Activated naive CD4-positive, alpha-beta T cell treated with anti-CD3 and anti-CD28 coated beads, Interleukin-2, amount 10 ng/mL, durations not matched to agents 7 days and 5 days (primary cell): ENCODE measurements at regions not wholly inside any gene's neighbourhood (a gene's known extent, or its start where the extent isn't known, plus 50 kb on each side); places are given as distances from the start of the nearest gene placed in this dataset.
"Not testable (repeated sequence)": the region's sequence is repeated elsewhere in the genome, so short reads cannot be mapped to it uniquely, and the experiment has no call there.

ENCODE experiments used
- CTCF ChIA-PET: fragments of 350-600 bp; sonication (Branson Sonifier 250); formaldehyde crosslinking; loops from one replicate; lab custom pipeline; 2021; ENCODE audit warnings: antibody characterized with exemption; lab: Charles Lee
- DNase-seq: peaks from one replicate; pipeline ENCODE4 v3.0.0-alpha.2; 2020
- H3K27ac Mint-ChIP-seq: one replicate; pipeline ENCODE4 v1.8.0; 2021; ENCODE audit warnings: mild to moderate bottlenecking, moderate library complexity, mixed read lengths
- H3K27me3 Mint-ChIP-seq: one replicate; pipeline ENCODE4 v1.8.0; 2021; ENCODE audit warnings: mild to moderate bottlenecking, mixed read lengths
- H3K36me3 Mint-ChIP-seq: one replicate; pipeline ENCODE4 v1.8.0; 2021; ENCODE audit warnings: mixed read lengths
- H3K4me1 Mint-ChIP-seq: one replicate; pipeline ENCODE4 v1.8.0; 2021; ENCODE audit warnings: mixed read lengths
- H3K4me3 Mint-ChIP-seq: one replicate; pipeline ENCODE4 v1.8.0; 2021; ENCODE audit warnings: mild to moderate bottlenecking, moderate library complexity, mixed read lengths
- H3K9me3 Mint-ChIP-seq: one replicate; pipeline ENCODE4 v1.8.0; 2021; ENCODE audit warnings: mixed read lengths

DNA sequence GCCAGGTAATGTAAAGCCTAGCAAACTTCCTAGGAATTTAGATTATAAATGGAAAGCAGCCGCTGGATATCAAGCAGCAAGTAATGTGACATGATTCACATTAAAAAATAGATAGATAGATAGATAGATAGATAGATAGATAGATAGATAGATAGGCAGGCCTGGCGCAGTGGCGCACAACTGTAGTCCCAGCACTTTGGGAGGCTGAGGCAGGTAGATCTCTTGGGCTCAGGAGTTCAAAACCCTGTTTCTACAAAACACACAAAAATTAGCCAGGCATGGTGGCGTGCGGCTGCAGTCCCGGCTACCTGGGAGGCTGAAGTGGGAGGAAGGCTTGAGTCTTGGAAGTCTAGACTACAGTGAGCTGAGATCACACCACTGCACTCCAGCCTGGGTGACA is 236.9 kb downstream of the SLITRK6 start:
- Mint-ChIP-seq H3K36me3 (no peaks in the 10 kb centered on the region), H3K27me3 (no peaks in the 10 kb centered on the region), H3K4me3 (no peak overlapping the region), H3K4me1 (no peaks in the 10 kb centered on the region), H3K27ac (no peak overlapping the region), H3K9me3 (no peaks in the 10 kb centered on the region)
- CTCF ChIA-PET, result no interaction called here
- DNase-seq, result no peak

DNA sequence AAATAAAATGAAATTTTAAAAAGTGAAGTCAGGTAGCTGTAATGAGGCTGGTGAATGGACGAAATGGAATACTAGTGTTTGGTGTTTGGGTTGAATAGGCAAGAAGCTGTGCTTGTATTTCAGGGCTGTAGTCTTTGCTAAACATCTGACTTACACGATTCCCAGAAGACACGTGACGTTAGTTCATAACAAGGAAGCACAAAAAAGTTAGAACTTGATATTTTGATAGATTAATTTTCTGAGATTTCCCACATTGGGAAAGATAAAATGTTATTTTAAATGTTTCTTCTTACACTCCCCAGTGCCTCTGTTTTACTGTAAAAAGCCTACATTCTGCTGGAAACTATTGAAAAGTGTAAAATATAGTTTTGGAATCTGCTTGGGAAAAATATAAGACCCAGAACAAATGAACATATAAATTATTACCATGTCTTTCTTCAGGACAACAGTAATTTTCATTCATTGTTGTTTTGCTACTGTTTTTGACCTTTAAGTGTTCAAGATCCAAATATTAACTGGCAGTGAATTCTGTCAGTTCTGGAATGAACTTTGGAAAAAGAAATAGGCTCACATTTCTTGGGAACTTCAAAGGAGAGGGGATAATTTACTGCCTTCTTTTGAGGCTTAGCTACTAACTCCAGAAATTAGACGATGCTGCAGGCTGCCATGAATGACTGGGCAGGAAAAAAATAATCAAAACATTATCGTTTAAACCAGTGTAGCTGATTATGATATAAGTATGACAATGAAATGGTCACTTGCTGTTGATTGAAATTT is 241.3 kb downstream of the SLITRK6 start:
- DNase-seq, result no peak
- Mint-ChIP-seq H3K9me3 (no peaks in the 10 kb centered on the region), H3K27me3 (no peaks in the 10 kb centered on the region), H3K4me1 (no peaks in the 10 kb centered on the region), H3K36me3 (no peaks in the 10 kb centered on the region), H3K4me3 (no peak overlapping the region), H3K27ac (no peak overlapping the region)
- CTCF ChIA-PET, result no interaction called here

- Mint-ChIP-seq H3K36me3 (no peaks in the 10 kb centered on the region), H3K27ac (no peak overlapping the region), H3K4me1 (no peaks in the 10 kb centered on the region), H3K4me3 (no peak overlapping the region), H3K27me3 (no peaks in the 10 kb centered on the region), H3K9me3 (peaks cover 4% of the 10 kb centered on the region)
- no peak for DNase-seq
- CTCF ChIA-PET, result no interaction called here
Measured at GRCh38 chr13:85551012-85551411, 248.2 kb downstream of the SLITRK6 start.

- Mint-ChIP-seq H3K36me3 (no peaks in the 10 kb centered on the region), H3K4me1 (no peaks in the 10 kb centered on the region), H3K27ac (no peak overlapping the region), H3K4me3 (no peak overlapping the region), H3K9me3 (peaks cover 4% of the 10 kb centered on the region), H3K27me3 (no peaks in the 10 kb centered on the region)
- DNase-seq, result no peak
- CTCF ChIA-PET, result no interaction called here
Measured at GRCh38 chr13:85549819-85550218, 249.4 kb downstream of the SLITRK6 start.

DNA sequence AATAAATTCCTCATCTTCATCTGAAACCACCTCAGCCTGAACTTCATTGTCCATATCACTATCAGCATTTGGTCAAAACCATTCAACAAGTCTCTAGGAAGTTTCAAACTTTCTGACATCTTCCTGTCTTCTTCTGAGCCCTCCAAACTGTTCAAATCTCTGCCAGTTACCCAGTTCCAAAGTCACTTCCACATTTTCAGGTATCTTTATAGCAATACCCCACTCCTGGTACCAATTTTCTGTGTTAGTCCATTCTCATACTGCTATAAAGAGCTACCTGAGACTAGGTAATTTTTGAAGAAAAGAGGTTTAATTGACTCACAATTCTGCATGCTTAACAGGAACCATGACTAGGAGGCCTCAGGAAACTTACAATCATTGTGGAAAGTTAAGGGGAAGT is 250.4 kb downstream of the SLITRK6 start:
- H3K4me3 Mint-ChIP-seq, H3K36me3 Mint-ChIP-seq, CTCF ChIA-PET, H3K27me3 Mint-ChIP-seq, H3K27ac Mint-ChIP-seq, H3K9me3 Mint-ChIP-seq, DNase-seq, H3K4me1 Mint-ChIP-seq: not testable (repeated sequence)

DNA sequence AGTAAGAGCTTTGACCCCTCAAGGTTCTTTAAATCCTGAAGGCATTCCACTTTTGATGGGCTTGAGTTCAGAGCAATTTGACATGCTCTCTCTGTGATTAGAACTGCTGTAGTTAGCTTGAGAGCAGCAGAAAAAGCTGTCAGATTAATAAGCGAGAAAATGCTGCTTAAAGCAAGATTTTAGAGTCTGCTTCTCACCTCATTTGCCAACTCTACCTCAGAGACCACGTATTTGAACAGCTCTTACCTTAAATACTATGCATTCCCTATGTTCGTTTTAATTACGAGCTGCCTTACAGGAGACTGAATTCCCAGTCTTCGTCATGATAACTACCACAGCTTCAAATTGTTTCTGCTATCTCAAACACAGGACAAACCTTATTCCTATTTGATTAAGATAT is 253.4 kb downstream of the SLITRK6 start:
- H3K4me3 Mint-ChIP-seq, result no peak overlapping the region
- no peak overlapping the region for H3K27ac Mint-ChIP-seq
- no peak for DNase-seq
- H3K36me3 Mint-ChIP-seq, result no peaks in the 10 kb centered on the region
- H3K9me3 Mint-ChIP-seq, result peaks cover 4% of the 10 kb centered on the region
- CTCF ChIA-PET, result no interaction called here
- no peaks in the 10 kb centered on the region for H3K27me3 Mint-ChIP-seq
- H3K4me1 Mint-ChIP-seq, result peaks cover 8% of the 10 kb centered on the region

GRCh38 chr13:85544756-85545155 is 254.5 kb downstream of the SLITRK6 start:
- Mint-ChIP-seq H3K4me1 (peaks cover 8% of the 10 kb centered on the region), H3K27me3 (no peaks in the 10 kb centered on the region), H3K27ac (no peak overlapping the region), H3K4me3 (no peak overlapping the region), H3K36me3 (no peaks in the 10 kb centered on the region), H3K9me3 (peaks cover 4% of the 10 kb centered on the region)
- CTCF ChIA-PET, result no interaction called here
- no peak for DNase-seq

DNA sequence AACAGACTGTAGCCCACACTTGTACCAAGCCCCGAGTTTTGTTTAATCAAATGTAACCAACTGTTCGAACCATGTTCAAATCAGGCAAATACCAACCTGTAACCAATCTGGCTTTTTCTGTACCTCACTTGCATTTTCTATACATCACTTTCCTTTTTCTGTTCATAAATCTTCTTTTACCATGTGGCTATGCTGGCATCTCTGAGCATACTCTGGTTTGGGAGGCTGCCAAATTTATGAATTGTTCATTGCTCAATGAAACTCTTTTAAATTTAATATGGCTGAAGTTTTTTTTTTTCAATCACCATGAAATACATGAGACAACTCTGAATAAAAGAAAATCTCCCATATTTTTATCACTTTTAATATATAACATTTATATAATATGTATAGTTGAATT is 256.1 kb downstream of the SLITRK6 start:
- no peak for DNase-seq
- H3K27me3 Mint-ChIP-seq, result no peaks in the 10 kb centered on the region
- CTCF ChIA-PET, result no interaction called here

DNA sequence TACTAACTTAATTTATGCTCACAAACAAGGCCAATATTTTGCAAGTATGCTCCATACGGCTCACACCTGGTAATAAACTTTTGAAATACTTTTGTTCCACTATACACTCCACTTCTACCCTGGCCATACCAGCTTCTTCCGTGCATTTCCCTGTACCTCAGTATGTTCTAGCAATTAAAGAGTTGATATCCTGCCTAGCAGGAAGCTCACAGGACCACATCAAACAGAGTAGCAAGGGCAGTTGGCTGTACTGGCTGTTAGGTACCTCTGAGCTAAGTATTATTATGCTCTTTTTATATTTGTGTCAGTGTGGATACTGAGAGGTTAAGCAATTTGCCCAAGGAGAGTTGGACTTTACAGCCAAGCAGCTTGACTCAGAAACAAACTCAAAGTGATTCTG is 257.7 kb downstream of the SLITRK6 start:
- H3K4me3 Mint-ChIP-seq, result no peak overlapping the region
- no peak for DNase-seq
- peaks cover 8% of the 10 kb centered on the region for H3K4me1 Mint-ChIP-seq
- no peaks in the 10 kb centered on the region for H3K9me3 Mint-ChIP-seq
- H3K36me3 Mint-ChIP-seq, result no peaks in the 10 kb centered on the region
- no peaks in the 10 kb centered on the region for H3K27me3 Mint-ChIP-seq
- peak overlapping the region; percentile 55 for H3K27ac Mint-ChIP-seq
- CTCF ChIA-PET, result no interaction called here

More for the DNA sequence above, 256.1 kb downstream of the SLITRK6 start:
- H3K4me3 Mint-ChIP-seq, result no peak overlapping the region
- H3K36me3 Mint-ChIP-seq, result no peaks in the 10 kb centered on the region
- no peak overlapping the region for H3K27ac Mint-ChIP-seq
- no peaks in the 10 kb centered on the region for H3K9me3 Mint-ChIP-seq
- H3K4me1 Mint-ChIP-seq, result peaks cover 8% of the 10 kb centered on the region

DNA sequence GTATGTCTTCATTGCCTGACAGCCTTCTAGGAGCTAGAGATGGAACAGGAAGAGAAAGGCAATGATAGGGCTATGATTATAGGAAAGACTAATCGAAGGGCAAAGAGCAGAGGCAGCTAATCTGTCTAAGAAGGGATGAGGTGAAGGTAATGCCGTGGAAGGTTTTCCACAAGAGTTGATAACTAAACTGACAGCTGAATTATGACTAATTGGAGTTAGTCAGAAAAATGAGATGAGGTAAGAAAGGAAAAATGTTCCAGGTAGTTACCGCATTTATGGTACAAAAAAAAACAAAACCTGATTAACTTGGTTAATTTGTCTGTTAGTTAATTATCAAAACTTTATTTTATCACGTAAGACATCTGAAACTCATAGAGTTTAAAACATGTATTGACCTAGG is 260.3 kb downstream of the SLITRK6 start:
- Mint-ChIP-seq H3K27ac (no peak overlapping the region), H3K27me3 (no peaks in the 10 kb centered on the region), H3K4me1 (peaks cover 8% of the 10 kb centered on the region), H3K36me3 (no peaks in the 10 kb centered on the region), H3K9me3 (no peaks in the 10 kb centered on the region), H3K4me3 (no peak overlapping the region)
- no peak for DNase-seq
- CTCF ChIA-PET, result no interaction called here

DNA sequence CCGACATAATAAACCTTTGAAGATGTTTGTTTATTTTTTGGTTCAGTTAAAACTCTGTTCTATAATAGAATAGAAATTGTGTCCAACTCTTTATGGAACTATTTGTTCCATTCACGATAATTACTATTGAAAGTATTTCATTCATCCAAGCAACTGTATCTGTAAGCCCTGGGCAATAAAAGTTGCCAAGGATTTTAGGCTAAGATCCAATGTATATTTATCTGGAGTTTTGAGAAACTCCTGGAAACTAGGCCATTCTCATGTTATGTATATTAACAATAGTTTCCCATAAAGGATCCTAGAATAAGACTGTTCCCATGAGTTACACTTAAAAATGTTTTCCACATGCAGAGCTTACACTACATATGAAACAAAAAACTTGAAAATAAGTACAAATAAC is 261.6 kb downstream of the SLITRK6 start:
- no peak for DNase-seq
- CTCF ChIA-PET, result no interaction called here
- Mint-ChIP-seq H3K27ac (no peak overlapping the region), H3K9me3 (no peaks in the 10 kb centered on the region), H3K36me3 (no peaks in the 10 kb centered on the region), H3K4me1 (peaks cover 8% of the 10 kb centered on the region), H3K27me3 (no peaks in the 10 kb centered on the region), H3K4me3 (no peak overlapping the region)

DNA sequence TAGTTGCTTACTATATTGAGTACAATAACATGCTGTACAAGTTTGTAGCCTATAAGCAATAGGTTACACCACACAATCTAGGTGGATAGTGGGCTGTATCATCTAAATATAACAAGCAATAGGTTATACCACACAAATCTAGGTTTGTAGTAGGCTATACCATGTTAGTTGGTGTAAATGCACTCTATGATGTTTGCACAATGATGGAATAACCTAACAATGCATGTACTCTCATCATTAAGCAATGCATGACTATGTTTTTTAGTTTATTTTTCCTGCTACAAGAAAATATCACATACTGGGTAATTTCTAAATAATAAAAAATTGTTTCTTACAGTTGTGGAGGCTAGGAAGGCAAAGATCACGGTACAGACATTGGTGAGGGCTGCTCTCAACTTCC is 262.5 kb downstream of the SLITRK6 start:
- Mint-ChIP-seq H3K27ac (no peak overlapping the region), H3K36me3 (no peaks in the 10 kb centered on the region), H3K4me3 (no peak overlapping the region), H3K9me3 (no peaks in the 10 kb centered on the region), H3K4me1 (peaks cover 8% of the 10 kb centered on the region), H3K27me3 (no peaks in the 10 kb centered on the region)
- CTCF ChIA-PET, result no interaction called here
- no peak for DNase-seq

DNA sequence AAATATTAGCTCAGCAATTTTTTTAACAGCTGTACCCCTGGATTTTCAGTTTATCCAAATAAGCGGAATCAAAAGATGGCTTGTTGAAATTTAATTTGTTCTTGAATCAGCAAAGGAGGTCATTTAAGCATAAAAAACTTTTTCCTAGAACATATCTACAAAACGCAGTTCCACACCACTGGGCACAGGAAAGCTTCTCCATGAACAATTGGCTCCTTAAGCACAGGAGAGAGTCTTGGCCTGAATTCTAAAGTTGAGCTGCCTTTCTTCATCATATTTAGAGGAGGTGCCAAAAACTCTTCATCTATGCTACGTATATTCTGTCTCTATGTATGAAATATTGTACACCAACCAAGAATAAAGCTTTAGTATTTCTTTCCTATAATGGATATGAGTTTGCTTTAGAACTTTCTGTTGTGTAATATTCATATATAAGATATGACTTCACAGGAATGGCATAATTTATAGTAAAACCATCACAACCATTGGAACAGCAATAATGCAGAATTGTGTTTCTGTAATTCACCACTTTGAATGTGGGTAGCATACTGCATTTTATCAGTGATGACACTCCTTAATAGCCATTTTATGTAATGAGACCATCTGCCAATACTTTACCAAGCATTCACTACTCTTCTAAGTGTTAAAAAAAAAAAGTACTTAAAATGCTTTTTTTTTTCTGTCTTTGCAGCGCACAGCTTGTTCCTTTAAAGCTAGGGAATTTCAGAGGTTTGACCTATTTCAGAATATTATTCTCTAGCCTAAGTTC is 263.7 kb downstream of the SLITRK6 start:
- no peak overlapping the region for H3K27ac Mint-ChIP-seq

DNA sequence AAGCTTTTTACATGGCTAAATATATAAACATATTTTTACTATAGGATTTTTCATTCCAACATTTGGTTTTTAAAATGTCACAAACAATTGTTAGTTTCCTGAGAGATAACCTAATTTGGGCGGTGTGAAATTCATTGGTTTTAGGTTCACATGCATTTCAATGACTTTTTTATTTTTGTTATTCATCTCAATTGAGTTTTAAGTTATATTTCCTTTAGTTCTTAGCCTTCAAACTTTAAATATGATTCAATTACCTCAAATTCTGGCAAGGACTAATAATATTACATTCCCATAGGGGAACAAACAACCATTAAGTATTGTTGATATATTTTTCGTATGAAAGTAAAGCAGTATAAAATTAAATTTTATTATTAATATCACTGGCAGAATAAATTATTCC is 265.3 kb downstream of the SLITRK6 start:
- H3K27me3 Mint-ChIP-seq, result no peaks in the 10 kb centered on the region
- no peak for DNase-seq
- CTCF ChIA-PET, result no interaction called here
- no peak overlapping the region for H3K4me3 Mint-ChIP-seq
- no peak overlapping the region for H3K27ac Mint-ChIP-seq
- H3K36me3 Mint-ChIP-seq, result no peaks in the 10 kb centered on the region
- H3K4me1 Mint-ChIP-seq, result no peaks in the 10 kb centered on the region
- H3K9me3 Mint-ChIP-seq, result no peaks in the 10 kb centered on the region

More for the DNA sequence above, 263.7 kb downstream of the SLITRK6 start:
- Mint-ChIP-seq H3K4me1 (no peaks in the 10 kb centered on the region), H3K27me3 (no peaks in the 10 kb centered on the region), H3K4me3 (no peak overlapping the region), H3K36me3 (no peaks in the 10 kb centered on the region), H3K9me3 (no peaks in the 10 kb centered on the region)
- CTCF ChIA-PET, result no interaction called here
- no peak for DNase-seq

GRCh38 chr13:85529218-85529594 is 270.0 kb downstream of the SLITRK6 start:
- no peak overlapping the region for H3K4me3 Mint-ChIP-seq
- H3K27ac Mint-ChIP-seq, result no peak overlapping the region
- DNase-seq, result no peak
- H3K36me3 Mint-ChIP-seq, result no peaks in the 10 kb centered on the region
- CTCF ChIA-PET, result no interaction called here
- H3K27me3 Mint-ChIP-seq, result no peaks in the 10 kb centered on the region
- H3K9me3 Mint-ChIP-seq, result no peaks in the 10 kb centered on the region
- H3K4me1 Mint-ChIP-seq, result no peaks in the 10 kb centered on the region
